K562 (cell line): ENCODE measurements at regions not wholly inside any gene's neighbourhood (a gene's known extent, or its start where the extent isn't known, plus 50 kb on each side); places are given as distances from the start of the nearest gene placed in this dataset.

ENCODE experiments used
- EGR1 ChIP-seq: fragments of 450-650 bp; conservative IDR thresholded peaks from 2 replicates; pipeline ENCODE4 v1.6.1; 2017; ENCODE audit warnings: mild to moderate bottlenecking
- PHTF2 ChIP-seq: fragments of 250-450 bp; sonication (Bioruptor Pico); IDR thresholded peaks from 2 replicates; pipeline ENCODE4 v1.5.0; 2021; ENCODE audit warnings: mild to moderate bottlenecking
- ZC3H8 ChIP-seq: fragments of 450-650 bp; IDR thresholded peaks from 2 replicates; pipeline ENCODE4 v1.6.1; 2017
- TF ChIP-seq, protein P1 (sequence below): IDR thresholded peaks from 2 replicates; pipeline ENCODE4 v1.6.1; 2011; ENCODE audit not compliant: insufficient read length; ENCODE audit errors: extremely low read depth
- TF ChIP-seq, protein P2 (sequence below): fragments of 450-650 bp; IDR thresholded peaks from 2 replicates; pipeline ENCODE4 v1.6.1; 2016; ENCODE audit warnings: borderline replicate concordance
- TF ChIP-seq, protein P3 (sequence below): conservative IDR thresholded peaks from 2 replicates; pipeline ENCODE4 v1.6.1; 2011; ENCODE audit warnings: low read depth, mild to moderate bottlenecking, low read length; ENCODE audit not compliant: control insufficient read depth

DNA sequence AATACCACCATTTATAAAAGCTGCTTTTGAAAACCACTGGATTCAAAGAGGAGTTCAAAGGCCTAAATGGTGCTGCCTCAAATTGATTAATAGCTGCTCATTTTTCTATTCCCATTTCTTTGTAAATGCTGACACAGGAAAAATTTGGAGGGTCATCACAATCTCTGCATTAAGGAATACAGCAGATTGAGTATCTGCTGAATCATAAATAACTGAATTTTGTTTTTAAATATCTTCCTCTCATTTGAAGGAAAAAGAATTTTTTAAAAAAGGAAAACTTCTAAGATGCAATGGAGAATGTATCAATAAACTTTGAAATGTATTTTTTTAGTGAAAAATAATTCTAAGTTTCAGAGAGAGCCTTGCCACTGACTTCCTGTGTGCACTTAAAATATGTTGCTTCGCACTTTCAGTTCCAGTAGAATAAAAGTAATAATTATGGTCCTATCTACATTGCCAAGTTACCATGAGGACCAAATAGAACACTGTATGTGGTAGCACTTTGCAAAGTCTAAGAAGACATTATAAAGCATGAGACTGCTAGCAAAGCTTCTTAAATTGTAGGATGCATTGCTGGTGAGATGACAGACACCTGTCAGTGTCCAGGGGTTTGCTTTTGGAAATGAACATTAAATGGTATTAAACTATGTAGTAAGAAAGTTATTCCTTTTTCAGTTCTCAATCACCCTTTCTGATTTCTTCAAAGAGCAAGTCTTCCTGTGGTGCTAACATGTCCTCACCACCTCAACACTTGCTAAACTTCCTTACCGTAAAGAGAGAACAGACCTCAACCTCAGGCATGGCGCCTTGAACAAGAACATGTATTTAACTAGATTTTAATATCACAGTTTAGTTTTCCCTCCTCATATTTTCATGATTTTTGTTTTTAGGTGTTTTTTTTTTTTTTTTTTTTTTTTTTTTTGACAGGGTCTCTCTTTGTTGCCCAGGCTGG is 555.1 kb downstream of the EBF1 start (continued):
- TF ChIP-seq, protein P1, sequence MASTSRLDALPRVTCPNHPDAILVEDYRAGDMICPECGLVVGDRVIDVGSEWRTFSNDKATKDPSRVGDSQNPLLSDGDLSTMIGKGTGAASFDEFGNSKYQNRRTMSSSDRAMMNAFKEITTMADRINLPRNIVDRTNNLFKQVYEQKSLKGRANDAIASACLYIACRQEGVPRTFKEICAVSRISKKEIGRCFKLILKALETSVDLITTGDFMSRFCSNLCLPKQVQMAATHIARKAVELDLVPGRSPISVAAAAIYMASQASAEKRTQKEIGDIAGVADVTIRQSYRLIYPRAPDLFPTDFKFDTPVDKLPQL = no peak
- TF ChIP-seq EGR1 = no peak
- no peak for TF ChIP-seq PHTF2 (CRISPR knock-in tag)
- TF ChIP-seq, protein P2, sequence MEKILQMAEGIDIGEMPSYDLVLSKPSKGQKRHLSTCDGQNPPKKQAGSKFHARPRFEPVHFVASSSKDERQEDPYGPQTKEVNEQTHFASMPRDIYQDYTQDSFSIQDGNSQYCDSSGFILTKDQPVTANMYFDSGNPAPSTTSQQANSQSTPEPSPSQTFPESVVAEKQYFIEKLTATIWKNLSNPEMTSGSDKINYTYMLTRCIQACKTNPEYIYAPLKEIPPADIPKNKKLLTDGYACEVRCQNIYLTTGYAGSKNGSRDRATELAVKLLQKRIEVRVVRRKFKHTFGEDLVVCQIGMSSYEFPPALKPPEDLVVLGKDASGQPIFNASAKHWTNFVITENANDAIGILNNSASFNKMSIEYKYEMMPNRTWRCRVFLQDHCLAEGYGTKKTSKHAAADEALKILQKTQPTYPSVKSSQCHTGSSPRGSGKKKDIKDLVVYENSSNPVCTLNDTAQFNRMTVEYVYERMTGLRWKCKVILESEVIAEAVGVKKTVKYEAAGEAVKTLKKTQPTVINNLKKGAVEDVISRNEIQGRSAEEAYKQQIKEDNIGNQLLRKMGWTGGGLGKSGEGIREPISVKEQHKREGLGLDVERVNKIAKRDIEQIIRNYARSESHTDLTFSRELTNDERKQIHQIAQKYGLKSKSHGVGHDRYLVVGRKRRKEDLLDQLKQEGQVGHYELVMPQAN = no peak
- TF ChIP-seq, protein P3, sequence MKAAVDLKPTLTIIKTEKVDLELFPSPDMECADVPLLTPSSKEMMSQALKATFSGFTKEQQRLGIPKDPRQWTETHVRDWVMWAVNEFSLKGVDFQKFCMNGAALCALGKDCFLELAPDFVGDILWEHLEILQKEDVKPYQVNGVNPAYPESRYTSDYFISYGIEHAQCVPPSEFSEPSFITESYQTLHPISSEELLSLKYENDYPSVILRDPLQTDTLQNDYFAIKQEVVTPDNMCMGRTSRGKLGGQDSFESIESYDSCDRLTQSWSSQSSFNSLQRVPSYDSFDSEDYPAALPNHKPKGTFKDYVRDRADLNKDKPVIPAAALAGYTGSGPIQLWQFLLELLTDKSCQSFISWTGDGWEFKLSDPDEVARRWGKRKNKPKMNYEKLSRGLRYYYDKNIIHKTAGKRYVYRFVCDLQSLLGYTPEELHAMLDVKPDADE = no peak
- no peak for TF ChIP-seq ZC3H8
